ENCODE measurements at regions not wholly inside any gene's neighbourhood (a gene's known extent, or its start where the extent isn't known, plus 50 kb on each side); places are given as distances from the start of the nearest gene placed in this dataset.

DNA sequence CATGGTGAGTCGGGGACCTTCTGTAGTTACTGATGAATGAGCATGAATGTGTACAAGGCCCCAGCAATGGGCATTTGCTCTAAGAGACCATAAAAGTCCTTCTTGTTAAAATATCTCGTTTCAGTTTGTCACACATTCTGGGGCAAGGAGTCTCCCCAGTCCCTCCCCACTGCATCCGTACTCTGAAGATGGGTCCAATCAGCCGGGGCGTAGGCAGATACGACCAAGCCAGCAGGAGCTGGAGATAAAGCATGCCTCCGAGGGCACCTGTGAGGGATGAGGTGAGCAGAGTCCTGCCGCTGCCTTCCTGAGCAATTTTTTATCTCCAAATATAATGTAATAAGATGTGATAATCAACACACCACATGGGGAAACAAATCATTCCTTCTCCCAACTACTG lies 528.5 kb downstream of the BCL11B start:
- ATAC-seq (no peak), FAIRE-seq (no peak), DNase-seq (ENCODE audit: low spot score) (no peak)
- Histone ChIP-seq H3K4me2 (ENCODE audit: low read depth, low read length) (no peak overlapping the region), H3K79me2 (ENCODE audit: insufficient read depth, low read length) (no peaks in the 10 kb centered on the region), H3K9ac (ENCODE audit: insufficient read depth, low read depth, low read length) (no peak overlapping the region), H3K4me3 (replicated peaks in 1 of 3; ENCODE audit: insufficient read depth in 1 of 3, low read depth in 2 of 3, low read length in 3 of 3) (no peak overlapping the region), H3K36me3 (replicated peaks in 1 of 2; ENCODE audit: control insufficient read depth in 1 of 2, insufficient read depth in 2 of 2, low read length in 2 of 2) (no peaks in the 10 kb centered on the region), H2AFZ (ENCODE audit: low read length) (no peak overlapping the region), H3K4me1 (ENCODE audit: insufficient read depth, low read length) (no peaks in the 10 kb centered on the region), H3K27ac (ENCODE audit: extremely low read length, insufficient read depth, low read length) (no peak overlapping the region), H3K9me3 (ENCODE audit: low read length) (peaks cover 43% of the 10 kb centered on the region), H4K20me1 (ENCODE audit: insufficient read depth, low read length) (no peaks in the 10 kb centered on the region), H3K27me3 (ENCODE audit: control insufficient read depth in 1 of 2, insufficient read depth in 2 of 2, low read length in 2 of 2) (no peaks in the 10 kb centered on the region)
- 28% methylated on average over 6 of the region's 8 CpGs for WGBS (ENCODE audit: low lambda C conversion rate)
- ChIA-PET POLR2A (no interaction called here), CTCF (ENCODE audit: low intra/inter-chr PET ratio, low total read pairs) (no interaction called here)
- in situ Hi-C loops (cut with HindIII; ENCODE audit: extremely low pct_ligation_motif_present, low pct_unique_long_range_greater_than_20kb), result no loop called here
- intact Hi-C loops (cut with micrococcal nuclease; ENCODE audit: unreplicated experiment), result no loop called here
- TF ChIP-seq MYC (CRISPR knock-in tag; IDR thresholded peaks at IDR 0.05; ENCODE audit: borderline replicate concordance), result no peak
- no peak for TF ChIP-seq MAZ (IDR thresholded peaks at IDR 0.05; ENCODE audit: borderline replicate concordance, low read depth, low read length)
- TF ChIP-seq MAZ (CRISPR knock-in tag; IDR thresholded peaks at IDR 0.05; ENCODE audit: low read depth), result no peak
- no peak for TF ChIP-seq HIC2 (CRISPR knock-in tag; IDR thresholded peaks at IDR 0.05; ENCODE audit: low read depth)
- no peak for TF ChIP-seq ZNF414 (CRISPR knock-in tag; IDR thresholded peaks at IDR 0.05)
- no TSS peak for BruUV-seq (replicated peaks)

DNA sequence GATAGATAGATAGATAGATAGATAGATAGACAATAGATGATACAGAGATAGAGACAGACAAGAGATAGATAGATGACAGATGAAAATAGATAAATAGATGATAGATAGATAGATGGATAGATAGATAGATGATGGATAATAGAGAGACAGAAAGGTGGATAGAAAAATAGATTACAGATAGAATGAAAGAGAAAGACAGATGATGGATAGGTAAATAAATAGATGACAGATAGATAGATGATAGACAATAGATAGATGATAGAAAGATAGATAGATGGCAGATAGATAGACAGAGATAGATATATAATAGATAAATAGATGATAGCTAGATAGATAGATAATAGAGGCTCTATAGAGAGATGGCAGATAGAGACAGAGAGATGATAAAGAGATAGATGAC lies 523.0 kb downstream of the BCL11B start:
- H3K9ac ChIP-seq (ENCODE audit: insufficient read depth, low read depth, low read length), result no peak overlapping the region
- BruUV-seq (replicated peaks), result no TSS peak

More for the DNA sequence above, 523.0 kb downstream of the BCL11B start:
- H3K4me2 ChIP-seq (ENCODE audit: low read depth, low read length), result no peak overlapping the region
- H3K79me2 ChIP-seq (ENCODE audit: insufficient read depth, low read length), result no peaks in the 10 kb centered on the region
- in situ Hi-C loops (cut with HindIII; ENCODE audit: extremely low pct_ligation_motif_present, low pct_unique_long_range_greater_than_20kb) (no loop called here), intact Hi-C loops (cut with micrococcal nuclease; ENCODE audit: unreplicated experiment) (no loop called here)
- no peaks in the 10 kb centered on the region for H3K36me3 ChIP-seq (replicated peaks in 1 of 2; ENCODE audit: control insufficient read depth in 1 of 2, insufficient read depth in 2 of 2, low read length in 2 of 2)
- no peaks in the 10 kb centered on the region for H3K4me1 ChIP-seq (ENCODE audit: insufficient read depth, low read length)
- no peak for ATAC-seq
- DNase-seq (ENCODE audit: low spot score), result no peak
- H4K20me1 ChIP-seq (ENCODE audit: insufficient read depth, low read length), result no peaks in the 10 kb centered on the region
- H3K27me3 ChIP-seq (ENCODE audit: control insufficient read depth in 1 of 2, insufficient read depth in 2 of 2, low read length in 2 of 2), result no peaks in the 10 kb centered on the region
- no peak for FAIRE-seq
- H3K4me3 ChIP-seq (replicated peaks in 1 of 3; ENCODE audit: insufficient read depth in 1 of 3, low read depth in 2 of 3, low read length in 3 of 3), result no peak overlapping the region
- H2AFZ ChIP-seq (ENCODE audit: low read length), result no peak overlapping the region
- ChIA-PET CTCF (ENCODE audit: low intra/inter-chr PET ratio, low total read pairs) (no interaction called here), POLR2A (no interaction called here)
- H3K9me3 ChIP-seq (ENCODE audit: low read length), result peaks cover 67% of the 10 kb centered on the region
- no peak overlapping the region for H3K27ac ChIP-seq (ENCODE audit: extremely low read length, insufficient read depth, low read length)
- no peak for TF ChIP-seq MYC (CRISPR knock-in tag; IDR thresholded peaks at IDR 0.05; ENCODE audit: borderline replicate concordance)

All from HepG2 (cell line).